Fibroblast of gingiva (primary cell): ENCODE measurements at regions not wholly inside any gene's neighbourhood (a gene's known extent, or its start where the extent isn't known, plus 50 kb on each side); places are given as distances from the start of the nearest gene placed in this dataset.
A peak's percentile ranks its signal among the peaks of the same experiment; 100 is the strongest.
"Not testable (repeated sequence)": the region's sequence is repeated elsewhere in the genome, so short reads cannot be mapped to it uniquely, and the experiment has no call there.

Experiments
- DNase-seq: peaks from one replicate; pipeline ENCODE4 v3.0.0-alpha.2; 2011; ENCODE audit warnings: low read depth

DNA sequence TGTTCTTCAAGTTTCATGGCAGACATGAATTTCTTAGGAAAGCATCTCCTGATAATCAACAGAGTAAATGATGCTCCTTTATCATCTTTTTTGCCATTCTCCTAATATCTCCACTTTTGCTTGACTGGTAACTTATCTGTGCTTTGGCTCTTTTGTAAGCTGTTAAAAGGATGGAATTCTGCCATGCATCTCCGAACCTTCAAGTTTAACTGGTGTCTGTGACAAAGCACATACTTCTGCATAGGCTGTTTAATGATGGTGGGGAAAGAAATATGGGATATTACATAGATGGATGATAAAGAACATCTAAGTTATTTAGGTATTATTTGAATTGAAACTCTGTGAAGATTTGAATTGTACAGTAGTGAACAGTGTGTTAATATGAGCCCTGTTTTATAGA, 866.9 kb upstream of the SLITRK1 start:
- DNase-seq: no peak

DNA sequence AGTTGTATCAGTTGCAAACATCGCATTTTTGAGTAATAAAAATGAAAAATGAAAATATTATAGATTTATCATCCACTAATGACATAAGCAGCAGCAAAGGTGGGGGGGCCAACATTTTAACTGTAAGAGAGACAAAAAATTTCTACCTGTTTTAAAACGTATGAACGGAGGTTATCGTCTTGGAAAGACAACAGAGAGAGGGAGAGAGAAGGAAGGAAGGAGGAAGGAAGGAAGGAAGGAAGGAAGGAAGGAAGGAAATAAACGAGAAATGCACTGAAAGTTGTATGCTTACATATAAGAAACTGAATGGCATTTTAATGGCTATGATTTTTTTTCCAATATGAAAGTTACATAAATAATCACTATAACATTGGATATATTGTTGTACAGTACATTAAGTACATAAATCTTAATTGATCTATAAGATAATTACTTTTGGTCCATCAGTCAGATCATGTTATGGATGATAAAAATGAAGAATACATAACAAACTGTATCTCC, 862.8 kb upstream of the SLITRK1 start:
- no peak for DNase-seq

DNA sequence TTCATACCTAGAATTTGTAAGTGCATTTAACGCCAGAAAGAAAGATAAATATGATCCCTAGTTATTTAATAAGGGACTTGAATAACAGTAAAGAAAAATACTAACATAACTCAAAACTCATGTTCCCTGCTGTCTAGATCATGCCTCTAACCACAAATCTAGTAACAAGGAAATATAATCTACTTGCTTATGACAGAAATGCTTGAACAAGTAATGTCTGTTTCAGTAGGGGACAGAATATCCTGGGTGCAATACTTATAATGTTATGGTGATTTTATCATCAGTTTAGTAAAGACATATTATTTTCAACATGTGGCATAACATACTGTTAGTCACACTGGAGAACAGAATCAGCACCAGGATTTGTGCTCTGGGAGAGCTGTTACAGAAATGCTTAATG, 861.9 kb upstream of the SLITRK1 start:
- DNase-seq: no peak

DNA sequence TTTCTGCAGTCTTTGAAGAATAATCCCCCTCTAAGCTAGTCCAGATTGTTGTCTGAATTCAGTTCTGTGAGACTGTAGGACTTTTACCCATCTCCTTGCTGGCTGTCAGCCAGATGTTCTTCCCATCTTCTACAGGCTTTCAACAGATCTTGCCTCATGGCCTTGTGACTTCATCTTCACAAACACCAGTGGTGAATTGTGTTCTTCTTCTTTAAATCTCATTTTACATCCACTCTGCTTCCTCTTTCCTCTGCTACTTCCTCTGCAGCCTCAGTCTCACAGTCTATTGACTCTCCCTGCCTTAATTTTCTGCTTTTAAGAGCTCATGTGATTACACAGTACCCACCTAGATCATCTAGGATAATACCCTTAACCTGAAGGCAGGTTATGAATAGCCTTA, 859.0 kb upstream of the SLITRK1 start:
- no peak for DNase-seq

DNA sequence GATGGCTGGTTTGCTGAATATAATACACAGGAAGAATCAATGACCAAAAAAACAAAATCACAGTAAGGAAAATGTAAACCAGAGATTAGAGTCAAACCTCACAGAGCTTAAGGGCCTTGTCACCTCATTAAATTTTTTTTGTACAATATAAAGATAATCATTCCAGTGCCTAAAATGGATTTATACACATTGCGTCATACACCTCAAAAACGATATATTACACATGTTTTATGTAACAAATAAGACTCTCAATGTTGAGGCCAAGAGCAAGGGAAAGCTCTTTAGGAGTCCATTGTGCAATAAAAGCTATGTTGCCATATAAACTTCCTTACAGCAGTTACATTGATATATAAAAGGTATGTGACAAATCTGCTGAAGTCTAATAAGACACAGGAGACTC, 856.7 kb upstream of the SLITRK1 start:
- no peak for DNase-seq

DNA sequence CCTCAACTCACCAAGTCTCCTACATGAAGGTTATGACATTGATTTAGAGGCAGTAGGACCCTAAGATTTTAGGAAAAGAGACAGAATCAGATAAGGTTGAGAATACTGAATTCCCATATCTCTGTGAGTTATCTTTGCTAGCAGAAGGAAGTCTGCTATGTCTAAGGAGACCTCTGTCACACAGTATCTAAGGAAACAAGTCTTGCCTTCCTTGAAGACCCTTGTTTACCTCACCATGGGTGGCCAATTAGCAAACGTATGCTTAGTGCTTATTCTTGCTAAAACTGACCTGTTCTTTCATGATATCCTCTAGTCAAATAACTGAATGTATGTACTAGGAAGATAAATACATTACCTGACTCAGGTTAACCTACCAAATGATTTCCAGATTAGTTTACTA, 855.4 kb upstream of the SLITRK1 start:
- no peak for DNase-seq

DNA sequence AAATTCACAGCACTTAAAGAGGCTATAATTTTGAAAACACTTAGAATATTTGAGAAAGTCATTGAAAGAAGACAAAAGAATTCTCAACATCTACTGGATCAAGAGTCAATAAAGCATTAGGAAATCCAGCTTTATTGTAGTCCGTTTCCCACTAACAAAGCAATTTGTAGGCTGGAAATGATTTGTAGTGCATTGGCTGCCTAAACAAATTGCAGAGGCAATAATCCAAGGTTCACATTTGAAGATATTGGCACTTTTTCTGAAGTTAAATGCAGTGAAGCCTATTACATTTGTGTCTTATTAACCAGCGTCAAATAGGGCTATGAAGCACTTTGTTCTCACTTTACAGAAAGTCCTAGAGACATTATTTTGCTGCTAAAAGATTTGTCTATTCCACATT, 848.1 kb upstream of the SLITRK1 start:
- DNase-seq: no peak

DNA sequence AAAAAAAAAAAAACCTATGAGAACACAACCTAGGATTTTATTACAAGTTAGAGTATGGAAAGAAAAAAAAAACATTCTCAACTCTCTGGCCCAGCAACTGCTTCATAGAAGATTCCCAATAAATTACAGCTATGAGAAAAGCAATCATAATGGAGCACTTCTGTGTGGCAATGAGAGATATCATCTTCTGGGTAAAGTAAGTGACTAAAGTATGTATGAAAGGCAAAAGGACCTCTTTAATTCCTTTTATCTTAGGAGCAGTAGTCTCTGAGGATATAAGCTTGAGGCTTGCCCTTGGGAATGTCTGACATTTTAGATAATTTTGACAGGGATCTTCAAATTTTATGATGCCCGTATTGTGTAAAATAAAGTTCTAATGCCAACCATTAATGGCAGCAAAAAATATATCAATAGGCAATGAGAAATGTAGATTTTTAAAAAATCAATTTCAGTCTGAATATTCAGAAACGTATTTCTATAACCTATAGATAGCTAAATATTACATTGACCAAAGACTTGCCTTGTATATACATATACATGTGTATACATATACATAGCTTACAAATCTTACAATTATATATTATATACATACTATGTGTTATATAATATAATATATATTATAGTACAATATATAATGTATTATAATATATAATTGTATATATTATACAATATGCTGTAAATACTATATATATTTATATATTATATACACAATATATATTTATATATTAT, 823.9 kb upstream of the SLITRK1 start:
- DNase-seq: no peak

DNA sequence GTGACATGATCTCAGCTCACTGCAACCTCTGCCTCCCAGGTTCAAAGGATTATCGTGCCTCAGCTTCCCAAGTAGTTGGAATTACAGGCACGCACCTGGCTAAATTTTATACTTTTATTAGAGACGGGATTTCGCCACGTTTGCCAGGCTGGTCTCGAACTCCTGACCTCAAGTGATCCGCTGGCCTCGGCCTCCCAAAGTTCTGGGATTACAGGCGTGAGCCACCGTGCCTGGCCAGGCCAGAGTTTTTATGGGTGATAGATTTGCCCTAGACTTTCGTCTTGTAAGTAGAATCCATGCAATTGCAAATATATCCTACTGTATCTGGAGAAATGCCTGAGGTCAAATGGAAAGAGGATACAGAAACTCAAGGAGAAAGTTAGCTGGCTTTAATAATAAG, 819.9 kb upstream of the SLITRK1 start:
- DNase-seq: no peak

DNA sequence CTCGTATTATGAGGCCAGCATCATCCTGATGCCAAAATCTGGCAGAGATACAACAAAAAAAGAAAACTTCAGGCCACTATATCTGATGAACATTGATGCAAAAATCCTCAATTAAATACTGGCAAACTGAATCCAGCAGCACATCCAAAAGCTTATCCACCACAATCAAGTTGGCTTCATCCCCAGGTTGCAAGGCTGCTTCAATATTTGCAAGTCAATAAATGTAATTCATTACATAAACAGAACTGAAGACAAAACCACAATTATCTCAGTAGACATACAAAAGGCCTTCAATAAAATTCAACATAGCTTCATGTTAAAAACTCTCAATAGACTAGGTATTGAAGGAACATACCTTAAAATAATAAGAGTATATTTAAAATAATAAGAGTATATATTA, 815.3 kb upstream of the SLITRK1 start:
- not testable (repeated sequence) for DNase-seq

DNA sequence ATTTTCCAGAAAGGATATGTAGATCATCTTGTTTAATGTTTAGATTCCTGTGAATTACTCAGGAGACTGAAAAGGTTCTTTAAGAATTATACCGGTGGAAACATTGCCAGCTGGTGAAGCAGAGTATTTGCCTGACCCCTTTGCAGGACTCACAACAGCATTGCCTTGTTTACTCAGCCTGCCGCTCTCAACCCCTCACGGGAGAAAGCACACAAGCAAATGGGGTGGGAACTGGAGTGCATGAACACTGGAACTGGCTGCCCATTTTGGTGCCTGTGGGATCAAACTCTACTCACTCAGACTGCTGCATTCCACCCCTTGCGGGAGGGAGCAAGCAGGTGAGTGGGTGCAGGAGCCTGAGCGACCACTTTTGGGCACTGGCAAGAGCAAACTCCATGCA, 804.7 kb upstream of the SLITRK1 start:
- DNase-seq: no peak

DNA sequence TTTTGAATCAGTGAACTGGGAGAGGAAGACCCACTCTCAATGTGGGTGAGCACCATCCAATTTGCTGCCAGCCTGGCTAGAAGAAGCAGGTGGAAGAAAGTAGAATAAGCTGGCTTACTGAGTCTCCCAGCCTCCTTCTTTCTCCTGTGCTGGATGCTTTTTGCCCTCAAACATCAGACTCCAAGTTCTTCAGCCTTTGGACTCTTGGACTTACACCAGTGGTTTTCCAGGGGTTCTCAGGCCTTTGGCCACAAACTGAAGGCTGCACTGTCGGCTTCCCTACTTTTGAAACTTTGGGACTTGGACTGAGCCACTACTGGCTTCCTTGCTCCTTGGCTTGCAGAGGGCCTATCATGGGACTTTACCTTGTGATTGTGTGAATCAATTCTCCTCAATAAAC, 804.2 kb upstream of the SLITRK1 start:
- no peak for DNase-seq

DNA sequence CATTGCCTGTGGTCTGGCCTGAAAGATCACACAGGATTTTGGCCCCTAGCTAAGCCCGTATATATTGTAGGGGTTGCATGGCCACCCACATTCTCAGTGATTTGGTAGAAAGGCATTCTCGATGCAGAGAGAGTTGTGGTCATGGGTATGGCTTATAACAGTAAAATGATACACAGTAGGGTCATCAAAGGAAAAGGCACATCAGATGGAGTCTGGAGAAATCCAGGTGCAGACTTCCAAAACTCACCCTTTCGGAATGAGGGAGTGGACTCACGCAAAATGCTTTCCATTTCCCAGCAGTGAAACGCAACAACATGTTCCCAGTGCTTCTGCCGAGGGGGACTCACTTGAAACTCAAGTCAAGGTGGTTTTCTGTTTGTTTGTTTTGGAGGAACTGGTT, 802.5 kb upstream of the SLITRK1 start:
- DNase-seq: no peak

DNA sequence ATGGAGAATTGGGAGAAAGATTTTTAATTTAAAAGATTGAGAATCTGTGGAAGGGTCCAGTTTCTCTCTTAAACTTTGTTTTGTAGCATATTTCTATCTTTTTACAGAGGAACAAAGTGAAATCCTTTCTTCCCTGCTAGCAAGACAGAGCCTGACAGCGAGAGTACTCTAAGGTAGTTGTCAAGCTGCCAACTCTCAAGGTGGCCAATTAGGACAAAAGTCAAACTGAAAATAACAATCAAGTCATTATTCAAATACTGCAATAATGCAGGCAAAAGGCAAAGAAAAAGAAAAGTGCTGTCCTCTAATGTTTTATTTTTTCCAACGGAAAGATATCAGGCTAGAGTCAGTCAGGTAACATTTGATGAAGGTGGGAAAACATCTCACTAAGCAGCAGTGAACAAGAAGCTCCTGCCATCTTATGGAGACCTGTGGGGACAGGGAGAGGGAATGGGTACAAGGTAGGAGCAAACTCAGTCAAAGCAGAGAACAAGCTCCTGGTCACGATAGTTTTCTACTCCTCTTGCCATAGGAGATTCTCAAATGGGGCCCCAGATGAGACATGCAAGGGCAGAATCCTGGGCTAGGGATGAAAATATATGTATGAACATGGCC, 801.9 kb upstream of the SLITRK1 start:
- DNase-seq: no peak

DNA sequence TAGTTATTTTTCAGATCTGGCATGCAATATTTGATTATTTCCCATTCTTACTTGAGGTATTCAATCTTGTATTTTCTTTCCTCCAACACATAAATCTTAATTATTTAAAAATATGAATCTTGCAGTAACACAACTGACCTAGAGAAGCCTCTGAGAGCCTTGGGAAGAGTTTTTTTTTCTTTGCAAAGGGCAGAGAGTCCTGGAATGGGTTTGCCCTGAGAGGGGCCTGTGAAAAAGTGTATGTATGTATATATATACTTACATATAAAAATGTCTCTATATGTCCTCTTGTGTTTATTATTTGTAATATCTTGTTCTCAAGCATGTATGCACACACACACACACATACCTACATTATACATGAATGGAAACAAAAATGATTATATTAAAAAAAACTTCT, 801.2 kb upstream of the SLITRK1 start:
- no peak for DNase-seq

DNA sequence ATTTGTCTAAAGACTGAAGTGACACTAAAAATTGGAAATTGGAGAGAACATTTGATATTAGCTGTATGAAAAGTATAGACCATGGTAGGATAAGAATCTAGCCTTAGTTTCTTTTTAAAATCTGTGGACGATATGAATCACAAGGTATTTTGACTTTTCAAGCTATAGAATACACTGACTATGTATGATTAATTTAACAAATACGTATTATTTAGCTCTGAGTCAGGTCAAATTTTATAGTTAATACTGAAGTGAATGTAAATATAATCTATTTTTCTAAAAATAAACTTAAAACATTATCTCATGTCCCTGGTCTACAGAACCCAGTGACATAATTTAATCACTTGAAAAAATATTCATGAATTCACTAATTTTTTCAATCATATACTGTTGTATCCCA, 795.6 kb upstream of the SLITRK1 start:
- DNase-seq: no peak

DNA sequence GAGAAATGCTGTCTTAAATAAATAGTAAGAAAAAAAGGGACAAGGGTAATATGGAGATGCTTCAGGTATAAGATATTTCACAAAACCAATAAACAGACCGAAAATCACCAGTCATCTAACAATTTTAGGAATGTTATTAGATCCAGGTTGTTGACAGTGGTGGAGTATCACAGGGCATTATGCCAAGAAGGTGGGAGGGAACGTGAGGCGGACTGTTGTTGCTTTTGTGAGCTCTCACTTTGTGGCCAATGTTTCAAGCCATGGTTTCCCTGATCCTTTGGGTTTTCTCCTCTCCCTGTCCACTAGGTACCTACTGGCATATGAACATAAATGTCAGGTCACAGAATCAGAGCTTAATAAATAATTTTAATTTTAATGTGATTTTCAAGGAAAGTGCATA, 790.3 kb upstream of the SLITRK1 start:
- DNase-seq: no peak

DNA sequence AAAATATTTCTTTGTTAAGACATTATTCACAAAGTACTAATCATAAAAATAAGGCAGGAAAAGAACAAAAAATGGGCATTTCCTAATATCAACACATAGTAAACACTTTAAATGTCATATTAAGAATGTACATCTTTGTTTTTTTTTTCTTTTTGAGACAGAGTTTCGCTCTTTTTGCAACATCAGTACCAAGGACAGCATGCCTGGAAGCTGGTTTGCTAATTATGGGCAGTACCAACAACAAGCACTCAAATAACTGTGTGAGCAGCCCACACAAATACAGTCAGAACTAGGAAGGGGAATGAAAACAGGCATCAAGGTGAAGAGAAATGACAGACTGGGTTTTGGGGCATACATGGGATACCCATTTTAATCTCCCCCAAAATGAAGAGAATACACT, 788.0 kb upstream of the SLITRK1 start:
- no peak for DNase-seq

DNA sequence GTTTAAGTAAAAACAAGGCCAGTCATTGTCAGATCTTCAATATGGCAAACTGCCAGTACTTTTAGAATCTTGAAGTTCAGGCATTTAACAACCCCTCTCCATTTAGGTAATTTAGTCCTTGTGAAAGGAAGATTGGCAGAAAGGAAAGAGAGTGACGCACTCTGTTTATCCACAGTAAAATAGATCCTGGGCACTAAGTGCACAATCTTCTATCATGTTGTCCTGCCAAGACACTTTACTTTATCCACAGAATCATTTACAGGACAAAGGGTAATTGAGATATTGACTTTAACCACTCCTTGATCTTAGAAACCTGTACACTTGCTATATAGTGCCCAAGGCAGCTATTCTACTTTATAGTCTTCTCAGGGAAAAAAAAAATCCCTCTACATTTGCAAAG, 786.4 kb upstream of the SLITRK1 start:
- DNase-seq: no peak

DNA sequence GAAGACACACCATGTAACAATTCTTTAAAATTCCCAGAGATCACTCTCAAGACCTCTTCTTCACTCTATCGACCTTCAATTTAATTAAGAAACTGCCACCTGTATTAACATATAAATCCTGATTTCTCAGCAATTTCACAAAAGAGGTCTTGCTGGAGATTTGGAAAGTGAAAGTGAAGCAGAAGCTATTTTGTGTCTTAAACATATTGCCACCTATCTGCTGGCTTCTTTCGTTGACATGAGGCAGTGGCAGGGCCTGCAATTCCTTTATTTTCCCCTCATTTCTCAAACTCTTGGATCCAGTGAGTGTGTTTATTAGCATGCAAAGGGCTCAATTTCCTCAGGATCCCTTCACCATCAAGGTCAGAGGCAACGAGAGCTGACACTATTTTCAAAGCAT, 780.2 kb upstream of the SLITRK1 start:
- no peak for DNase-seq

DNA sequence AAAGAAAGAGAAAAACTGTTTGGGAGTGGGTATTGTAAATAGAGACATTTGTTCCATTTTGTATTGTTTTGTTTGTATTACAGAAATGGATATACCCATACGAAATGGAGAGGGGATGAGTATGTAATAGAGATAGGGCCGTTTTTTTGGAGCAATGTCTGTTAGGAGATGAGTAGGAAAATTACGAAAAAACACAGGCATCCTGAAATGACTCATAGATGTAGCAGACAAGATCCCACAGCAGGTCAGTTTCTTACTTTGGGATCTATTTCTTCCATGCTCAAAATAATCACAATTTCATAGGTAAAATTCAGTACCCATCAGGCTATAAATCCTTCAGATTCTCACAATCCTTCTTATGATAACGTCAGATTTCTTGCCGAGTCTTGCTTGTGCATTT, 779.4 kb upstream of the SLITRK1 start:
- no peak for DNase-seq

DNA sequence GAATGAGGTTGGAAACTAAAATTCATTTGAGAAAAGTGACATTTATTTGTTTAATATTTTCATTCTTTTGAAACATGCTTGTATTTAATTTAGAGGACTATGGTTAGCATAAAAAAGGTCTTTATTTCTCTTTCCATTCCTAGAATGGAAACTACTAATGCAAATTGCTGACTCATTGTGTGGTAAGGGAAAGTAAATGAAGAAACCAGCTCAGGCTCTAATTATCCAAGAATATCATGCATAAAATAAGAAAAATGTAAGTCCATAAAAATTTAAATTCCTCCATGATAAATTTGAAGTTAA, 777.0 kb upstream of the SLITRK1 start:
- peak; percentile 52 for DNase-seq

DNA sequence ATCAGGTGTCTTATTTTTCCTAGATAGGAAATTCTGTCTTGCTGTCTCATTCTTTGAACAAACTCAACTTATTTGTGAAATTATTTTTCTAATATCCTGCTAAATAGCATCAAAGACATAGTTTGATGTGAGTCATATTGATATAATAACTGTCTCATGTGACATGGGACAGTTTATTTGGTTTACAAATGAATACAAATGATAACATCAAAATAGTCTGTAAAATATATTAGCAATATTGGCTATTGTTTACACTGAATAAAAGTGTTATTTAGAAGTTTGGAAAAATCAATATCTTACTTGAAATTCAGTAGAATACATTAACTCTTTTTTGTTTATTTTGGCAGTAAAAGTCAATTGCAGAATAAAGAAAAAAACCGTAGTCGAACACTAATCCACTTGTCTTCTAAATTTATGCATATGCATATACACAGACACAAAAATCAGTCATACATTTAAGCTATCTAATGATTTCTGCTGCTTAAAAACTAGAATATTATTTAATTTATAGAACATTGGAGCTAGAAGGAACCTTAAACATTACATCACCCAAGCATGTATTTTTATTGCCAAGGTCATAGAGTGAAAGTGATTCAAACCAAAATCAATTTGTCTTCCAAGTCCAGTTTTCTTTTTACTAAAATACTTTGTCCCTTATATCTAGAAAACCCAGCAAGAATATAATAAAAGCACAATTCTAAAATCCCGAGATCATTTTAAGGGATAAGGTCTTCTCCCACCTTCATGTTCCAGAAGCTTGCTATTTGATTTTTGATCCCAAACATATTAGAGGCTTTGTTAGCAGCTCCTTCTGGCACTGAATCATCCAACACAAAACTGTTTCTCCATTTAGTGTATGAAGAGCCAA, 776.5 kb upstream of the SLITRK1 start:
- DNase-seq: no peak
